GM18519 (cell line): ENCODE measurements at regions not wholly inside any gene's neighbourhood (a gene's known extent, or its start where the extent isn't known, plus 50 kb on each side); places are given as distances from the start of the nearest gene placed in this dataset.
"Not testable (repeated sequence)": the region's sequence is repeated elsewhere in the genome, so short reads cannot be mapped to it uniquely, and the experiment has no call there.

Experiments used
- ATAC-seq: cut with Tn5 transposase; IDR thresholded peaks from one replicate; pipeline ENCODE4 v1.9.1; 2021; ENCODE audit warnings: mild to moderate bottlenecking, moderate library complexity; ENCODE audit not compliant: unreplicated experiment, low FRiP score

DNA sequence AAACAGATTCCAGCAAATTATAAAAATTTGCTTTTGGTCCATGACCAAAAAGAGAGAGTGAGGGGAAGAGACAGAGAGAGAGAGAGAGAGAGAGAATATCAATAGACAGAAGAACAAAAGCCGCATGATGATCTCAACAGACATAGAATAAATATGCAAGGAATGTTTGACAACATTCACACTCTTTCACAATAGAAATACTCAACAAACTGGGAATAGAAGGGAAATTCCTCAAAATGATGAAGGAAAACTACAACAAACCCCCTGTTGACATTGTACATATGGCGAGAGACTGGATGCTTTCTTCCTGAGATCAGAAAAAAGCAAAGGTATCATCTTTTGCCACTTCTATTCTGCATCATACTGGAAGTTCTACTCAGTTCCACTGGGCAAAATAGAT, 309.7 kb downstream of the RAD51AP2 start:
- no peak for ATAC-seq

DNA sequence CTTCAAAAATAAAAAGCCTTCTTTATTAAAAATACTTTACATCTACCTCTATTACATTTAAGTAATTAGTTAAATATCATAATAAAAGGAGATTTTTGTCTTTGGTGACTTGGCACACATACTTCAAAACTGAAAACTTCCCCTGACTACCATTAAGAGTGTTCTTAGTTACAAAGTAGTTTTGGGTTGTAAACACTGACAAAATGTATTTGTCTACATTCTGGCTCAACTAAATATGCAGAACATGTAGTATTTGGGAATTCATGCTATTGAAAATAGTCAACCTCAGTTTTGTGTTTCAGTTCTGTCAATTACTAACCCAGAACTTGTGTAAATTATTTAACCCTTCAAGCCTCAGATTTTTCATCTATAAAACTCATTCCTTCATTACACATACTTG, 311.5 kb downstream of the RAD51AP2 start:
- no peak for ATAC-seq

DNA sequence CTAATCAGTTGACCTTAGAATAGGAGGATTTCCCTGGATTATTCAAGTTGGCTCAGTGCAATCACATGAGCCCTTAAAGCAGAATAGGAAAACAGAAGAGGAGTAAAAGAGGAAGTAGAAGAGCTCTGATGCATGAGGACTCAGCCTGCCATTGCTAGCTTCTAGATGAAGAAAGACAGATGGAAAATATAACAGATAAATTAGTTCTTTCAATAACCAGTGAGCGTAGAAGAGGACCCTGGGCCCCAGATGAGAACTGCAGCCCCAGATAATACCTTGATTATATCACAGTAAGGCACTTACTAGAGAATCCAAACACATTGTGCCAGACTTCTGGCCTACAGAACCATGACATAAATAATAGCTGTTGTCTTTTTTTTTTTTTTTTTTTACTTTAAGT, 314.0 kb downstream of the RAD51AP2 start:
- ATAC-seq: peak; percentile 32

DNA sequence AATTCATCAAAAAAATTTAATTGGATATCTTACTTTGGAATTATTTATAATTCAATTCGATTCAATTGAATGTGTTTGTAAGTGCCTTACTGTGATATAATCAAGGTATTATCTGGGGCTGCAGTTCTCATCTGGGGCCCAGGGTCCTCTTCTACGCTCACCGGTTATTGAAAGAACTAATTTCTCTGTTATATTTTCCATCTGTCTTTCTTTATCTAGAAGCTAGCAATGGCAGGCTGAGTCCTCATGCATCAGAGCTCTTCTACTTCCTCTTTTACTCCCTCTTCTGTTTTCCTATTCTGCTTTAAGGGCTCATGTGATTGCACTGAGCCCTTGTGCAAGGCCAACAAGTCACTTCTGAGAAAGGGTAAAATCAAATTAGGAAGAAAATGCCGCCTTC, 315.6 kb downstream of the RAD51AP2 start:
- ATAC-seq: peak; percentile 99

DNA sequence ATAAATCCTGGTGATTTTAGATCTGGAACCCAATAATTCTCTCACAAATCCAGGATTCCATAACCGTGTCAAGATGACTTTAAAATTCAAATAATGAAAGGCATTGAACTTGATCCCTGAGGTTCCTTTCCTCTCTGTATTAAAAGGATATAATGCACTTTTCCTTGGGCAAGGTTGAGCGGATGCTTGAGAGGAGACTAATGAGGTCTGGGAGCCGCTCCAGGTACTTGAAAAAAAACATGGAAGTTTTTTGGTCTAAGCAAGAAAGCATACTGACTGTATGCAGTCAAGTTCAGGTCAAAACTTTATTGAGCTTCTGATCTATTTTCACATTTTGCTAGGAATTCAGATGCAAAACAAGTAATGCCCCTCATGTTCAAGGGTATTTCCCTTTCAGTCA, 318.5 kb downstream of the RAD51AP2 start:
- no peak for ATAC-seq

DNA sequence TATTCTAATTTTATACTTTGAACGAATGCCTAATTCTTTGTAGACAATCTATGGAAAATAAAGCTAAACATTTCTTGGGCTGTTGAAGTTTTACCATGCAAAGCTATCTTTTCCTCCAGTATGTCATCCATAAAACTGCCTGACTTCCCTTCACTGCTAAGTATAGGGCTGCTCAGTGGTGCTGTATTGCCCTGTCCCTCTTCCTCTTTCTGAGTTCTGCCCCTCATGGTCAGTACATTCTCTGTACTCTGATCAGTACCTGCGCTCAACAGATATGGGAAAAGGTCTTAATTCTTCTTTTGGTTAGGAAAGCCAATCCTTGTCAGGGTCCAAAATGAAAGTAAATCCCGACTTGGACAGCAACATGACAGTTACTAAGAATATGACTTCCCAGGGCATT, 321.9 kb downstream of the RAD51AP2 start:
- ATAC-seq: no peak

DNA sequence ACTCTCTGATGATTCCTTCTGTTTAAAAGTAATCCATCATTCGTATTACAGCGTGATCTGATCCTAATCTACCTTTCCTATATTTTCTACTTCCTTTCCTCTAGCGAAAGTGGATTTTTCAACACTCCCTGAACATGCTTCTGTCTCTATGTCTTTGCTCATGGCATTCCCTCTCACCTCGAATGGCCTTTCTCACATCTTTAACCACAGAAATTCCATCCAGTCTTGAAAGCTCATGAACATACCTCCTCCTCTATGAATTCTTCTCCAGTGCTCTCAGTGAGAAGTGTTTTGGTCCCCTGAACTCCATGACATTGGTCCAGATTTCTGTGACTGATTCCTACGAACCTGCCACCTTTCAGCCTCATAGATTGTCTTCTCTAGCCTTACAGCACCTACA, 323.2 kb downstream of the RAD51AP2 start:
- no peak for ATAC-seq

DNA sequence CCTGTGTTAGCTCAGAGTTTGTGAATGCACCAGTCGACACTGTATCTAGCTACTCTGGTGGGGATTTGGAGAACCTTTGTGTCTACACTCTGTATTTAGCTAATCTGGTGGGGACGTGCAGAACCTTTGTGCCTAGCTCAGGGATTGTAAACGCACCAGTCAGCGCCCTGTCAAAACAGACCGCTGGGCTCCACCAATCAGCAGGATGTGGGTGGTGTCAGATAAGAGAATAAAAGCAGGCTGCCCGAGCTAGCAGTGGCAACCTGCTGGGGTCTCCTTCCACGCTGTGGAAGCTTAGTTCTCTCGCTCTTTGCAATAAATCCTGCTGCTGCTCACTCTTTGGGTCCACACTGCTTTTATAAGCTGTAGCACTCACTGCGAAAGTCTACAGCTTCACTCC, 324.2 kb downstream of the RAD51AP2 start:
- ATAC-seq: no peak

DNA sequence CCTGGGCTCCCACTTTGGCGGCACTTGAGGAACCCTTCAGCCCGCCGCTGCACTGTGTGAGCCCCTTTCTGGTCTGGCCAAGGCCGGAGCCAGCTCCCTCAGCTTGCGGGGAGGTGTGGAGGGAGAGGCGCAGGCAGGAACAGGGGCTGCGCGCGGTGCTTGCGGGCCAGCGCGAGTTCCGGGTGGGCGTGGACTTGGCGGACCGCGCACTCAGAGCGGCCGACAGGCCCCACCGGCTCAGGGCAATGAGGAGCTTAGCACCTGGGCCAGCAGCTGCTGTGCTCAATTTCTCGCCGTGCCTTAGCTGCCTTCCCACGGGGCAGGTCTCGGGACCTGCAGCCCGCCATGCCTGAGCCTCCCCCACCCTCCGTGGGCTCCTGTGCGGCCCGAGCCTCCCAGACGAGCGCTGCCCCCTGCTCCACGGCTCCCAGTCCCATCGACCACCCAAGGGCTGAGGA, 324.8 kb downstream of the RAD51AP2 start:
- ATAC-seq: not testable (repeated sequence)

DNA sequence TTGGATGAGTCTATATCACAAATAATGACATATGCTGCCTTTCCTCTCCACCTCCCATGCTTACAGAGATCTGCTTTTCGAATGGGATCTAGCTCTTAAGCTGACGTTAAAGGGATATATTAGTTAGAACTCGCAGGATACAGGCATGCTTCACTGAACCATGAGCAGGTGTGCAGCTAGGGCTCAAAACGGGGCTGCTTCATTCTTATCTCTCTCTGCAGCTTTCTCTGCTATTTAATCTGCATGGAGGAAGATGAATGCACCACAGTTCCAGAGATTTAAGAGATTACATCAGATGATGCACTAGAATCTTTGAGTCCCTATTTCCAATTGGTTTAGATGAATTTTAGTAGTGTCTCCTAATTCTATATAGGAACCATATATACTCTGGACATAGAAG, 327.0 kb downstream of the RAD51AP2 start:
- no peak for ATAC-seq

DNA sequence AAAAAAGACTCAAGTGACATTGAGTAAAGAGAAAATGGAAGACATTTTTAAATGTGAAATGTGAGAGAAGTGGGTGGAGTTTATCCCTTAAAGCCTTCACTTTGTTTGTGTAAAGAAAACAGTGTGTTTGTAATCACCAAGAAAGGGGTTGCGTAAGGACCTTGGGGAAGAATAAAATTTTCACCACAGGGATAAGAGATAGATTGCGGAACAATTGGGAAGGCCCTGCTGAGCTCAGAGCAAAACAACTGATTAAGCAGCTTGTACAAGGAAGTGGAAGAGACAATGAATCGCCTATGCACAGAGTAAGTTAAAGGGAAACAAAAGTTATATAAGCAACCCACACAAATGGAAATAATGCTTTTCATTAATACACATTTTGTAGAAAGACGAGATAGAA, 327.7 kb downstream of the RAD51AP2 start:
- ATAC-seq: no peak

DNA sequence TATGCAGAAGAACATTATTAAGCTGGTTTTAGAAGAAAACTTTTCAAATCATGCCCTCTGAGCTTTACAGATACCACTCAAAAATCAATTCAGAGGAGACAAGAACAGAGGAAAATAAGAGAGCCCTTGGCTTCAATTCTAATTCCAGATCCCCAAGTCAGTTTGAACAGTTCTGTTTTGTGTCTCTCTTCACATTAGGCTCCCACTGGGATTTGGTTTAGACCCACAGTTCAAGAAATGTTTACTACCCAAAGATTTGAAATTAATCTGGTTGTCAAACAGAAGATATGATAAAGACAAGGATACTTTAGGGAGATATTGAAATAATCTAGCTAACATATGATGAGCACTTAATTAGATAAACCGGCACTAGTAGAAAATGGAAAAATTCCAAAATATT, 329.5 kb downstream of the RAD51AP2 start:
- no peak for ATAC-seq

DNA sequence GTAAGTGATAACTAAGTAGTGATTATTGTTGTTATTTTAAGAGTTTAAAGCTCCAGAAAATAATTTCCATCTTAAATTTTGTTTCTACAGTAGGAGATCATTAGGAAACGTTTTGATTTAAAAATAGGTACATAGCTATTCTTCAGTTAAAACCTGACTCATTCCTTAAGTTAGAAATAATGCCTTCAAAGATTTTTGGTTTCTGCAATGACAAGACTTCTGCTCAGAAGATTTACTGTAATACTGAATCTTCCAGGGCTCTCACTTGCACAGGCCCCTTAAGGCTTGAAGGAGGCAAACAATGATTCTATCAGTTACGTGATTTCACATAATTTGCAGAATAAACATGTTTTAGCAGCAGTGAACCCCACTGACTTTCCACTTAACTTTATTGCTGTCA, 333.7 kb downstream of the RAD51AP2 start:
- ATAC-seq: no peak

DNA sequence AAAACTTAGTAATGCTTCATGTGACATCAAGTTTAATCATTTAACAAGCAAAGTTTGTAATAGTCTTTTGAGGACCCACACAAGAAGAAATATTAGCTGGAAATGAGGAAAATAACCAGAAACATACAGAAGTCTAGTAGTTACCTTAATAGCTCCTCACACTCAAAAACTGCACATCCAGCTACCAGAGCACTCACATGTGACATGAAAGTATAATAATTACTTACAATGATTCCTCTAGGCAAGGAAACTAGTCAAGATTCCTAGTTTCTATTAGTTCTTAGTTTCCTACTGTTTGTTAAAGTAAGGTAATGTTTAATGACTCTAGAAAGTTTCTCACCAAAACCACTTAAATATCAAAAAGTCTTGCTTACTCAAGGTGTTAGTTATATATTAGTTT, 335.8 kb downstream of the RAD51AP2 start:
- no peak for ATAC-seq

DNA sequence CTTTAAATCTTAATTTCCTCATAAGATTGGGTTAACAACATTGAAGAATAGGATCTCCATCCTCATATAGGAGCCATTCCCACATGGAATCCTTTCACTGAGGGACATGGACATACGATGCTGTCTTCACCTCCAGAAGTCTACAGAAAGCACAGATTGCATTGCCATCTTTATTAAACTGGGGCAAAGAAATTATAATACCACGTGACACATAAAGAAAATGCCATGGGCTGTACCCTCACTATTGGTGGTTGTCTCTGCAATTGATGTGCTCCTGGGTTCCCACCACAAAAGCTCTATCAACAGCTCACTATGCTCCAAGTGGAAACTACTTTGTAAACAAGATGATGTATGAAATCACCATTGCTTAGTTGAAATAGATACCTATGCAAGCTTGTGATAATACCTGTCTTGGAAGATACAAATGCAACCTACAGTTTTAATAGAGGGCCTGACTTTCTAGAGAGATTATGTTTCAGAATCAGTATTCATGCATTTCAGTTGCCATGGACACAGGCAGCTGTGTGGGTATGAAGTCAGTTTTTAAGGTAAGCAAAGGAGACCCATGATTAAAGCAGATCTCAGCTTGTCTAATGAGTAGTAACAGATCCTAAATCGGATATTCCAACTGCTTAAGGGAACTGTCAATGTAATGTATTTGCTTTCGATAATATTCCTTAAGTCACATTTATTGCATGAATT, 337.0 kb downstream of the RAD51AP2 start:
- ATAC-seq: no peak

DNA sequence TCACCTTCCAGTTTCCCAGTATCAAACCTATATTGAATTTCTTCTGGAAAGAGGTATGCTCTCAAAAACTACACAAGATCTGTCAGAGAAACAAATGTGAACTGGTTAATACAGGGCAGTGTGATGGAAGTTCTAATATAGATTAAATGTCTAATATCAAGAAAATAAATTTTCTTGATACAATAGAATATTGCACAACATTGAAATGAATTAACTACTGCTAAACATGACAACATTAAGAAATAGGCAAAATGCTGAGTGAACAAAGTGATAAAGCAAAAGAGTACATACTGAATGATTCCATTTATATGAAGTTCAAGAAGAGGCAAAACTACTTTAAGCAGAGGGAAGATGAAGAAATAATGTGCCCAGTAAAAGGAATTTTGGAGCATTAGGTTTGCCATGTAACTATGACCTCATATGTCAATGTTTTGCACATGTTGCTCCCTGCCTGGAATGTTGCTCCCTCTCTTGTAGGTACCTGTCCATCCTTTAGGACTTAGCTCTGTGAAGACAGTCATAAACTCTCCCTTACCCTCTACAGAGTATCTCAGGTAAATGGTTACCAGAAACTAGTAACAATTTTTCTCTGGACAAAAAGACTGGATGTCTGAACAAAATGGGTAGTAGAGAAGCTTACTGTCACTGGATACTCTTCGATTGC, 339.0 kb downstream of the RAD51AP2 start:
- ATAC-seq: no peak

DNA sequence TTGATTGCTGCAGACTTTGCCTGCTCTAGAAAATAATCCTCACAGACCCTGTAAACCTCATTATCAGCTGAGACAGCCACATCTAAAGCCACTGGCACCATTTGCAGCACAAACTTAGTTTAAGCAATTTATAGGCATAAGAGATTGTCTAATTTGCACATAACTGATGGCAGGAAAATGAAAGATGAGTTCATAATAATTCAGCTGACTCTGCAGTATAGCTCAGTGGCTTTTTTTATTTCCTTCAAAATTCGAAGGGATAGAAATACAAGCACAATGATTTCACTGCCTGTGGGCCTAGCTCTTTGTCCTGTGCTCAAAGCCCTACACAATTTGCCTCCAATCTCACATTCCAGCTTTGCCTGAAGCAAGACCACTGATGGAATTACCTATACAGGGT, 341.2 kb downstream of the RAD51AP2 start:
- no peak for ATAC-seq

DNA sequence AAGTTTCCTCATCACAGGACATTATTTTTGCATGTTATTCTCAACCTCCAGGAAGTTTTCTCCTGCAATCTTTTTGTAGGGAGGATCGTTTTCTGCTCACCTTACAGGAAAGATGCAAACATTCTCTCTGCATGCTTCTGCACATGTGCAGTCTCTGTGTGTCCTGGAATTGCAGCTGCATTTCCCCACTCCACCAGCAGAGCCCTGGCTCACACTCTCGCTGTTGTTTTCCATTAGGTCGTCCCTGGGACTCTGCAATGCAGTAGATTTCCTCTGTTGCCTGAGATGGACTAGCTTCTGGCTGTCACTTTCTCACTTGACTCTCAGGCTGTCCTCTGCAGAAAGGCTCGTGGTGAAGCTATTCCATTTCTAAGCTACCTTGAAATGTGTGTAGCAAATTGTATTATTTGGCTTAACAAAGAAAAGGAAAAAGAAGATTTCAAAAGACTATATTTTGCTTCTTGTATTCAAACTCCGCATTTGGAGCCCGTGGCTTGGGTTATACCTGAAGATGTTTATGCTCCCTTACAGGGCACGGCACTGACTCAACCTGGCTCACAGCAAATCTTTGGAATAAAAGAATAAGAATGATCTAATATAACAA, 346.7 kb downstream of the RAD51AP2 start:
- peak; percentile 94 for ATAC-seq

DNA sequence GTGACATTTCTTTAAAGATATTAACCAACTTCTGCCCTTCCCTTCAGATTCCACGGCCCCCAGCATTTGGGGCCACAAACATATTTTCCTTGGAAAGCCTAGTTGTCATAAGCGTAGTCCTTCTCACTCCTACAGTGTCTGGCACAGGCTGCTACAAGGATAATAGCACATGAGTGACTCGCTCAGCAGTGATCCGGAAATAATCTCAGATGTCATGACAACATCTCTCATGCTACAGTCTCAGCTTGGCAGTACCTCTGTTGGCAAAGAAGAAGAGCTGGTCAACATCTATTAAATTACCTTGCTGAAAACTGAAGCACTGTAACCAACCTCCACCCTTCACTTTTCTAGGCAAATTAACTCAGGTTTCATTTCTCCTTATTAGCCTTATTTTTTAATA, 351.7 kb downstream of the RAD51AP2 start:
- ATAC-seq: no peak

DNA sequence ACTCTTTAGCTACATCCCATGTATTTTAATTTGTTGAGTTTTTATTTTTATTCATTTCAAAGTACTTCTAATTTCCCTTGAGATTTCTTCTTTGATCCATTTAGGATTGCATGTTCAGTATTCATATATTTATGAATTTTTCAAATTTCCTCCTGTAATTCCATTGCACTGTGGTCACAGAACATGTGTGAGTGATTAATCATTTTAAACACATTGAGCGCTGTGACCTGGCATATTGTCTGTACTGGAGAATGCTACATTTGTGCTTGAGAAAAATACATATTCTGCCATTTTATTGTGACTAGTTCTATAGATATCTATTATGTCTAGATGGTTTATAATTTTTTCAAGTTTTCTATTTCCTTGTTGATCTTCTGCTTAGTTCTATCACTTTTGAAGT, 353.7 kb downstream of the RAD51AP2 start:
- ATAC-seq: no peak

DNA sequence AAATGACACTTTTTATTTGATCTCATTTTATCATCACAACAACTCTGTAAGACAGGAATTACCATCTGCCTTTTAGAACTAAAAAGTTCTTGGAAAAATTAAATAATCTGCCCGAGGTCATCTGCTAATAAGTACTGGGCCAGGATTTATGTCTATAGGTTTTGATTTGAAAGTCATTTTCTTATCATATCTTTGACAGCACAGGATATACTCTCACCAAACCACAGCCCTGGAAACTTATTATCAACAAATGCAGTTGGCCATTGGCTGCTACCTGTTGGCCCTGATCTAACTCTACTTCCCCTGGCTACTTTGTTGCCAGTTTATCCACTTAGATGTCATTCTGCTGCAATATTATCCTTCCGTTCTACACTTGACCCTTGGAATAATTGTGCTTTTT, 354.6 kb downstream of the RAD51AP2 start:
- no peak for ATAC-seq

DNA sequence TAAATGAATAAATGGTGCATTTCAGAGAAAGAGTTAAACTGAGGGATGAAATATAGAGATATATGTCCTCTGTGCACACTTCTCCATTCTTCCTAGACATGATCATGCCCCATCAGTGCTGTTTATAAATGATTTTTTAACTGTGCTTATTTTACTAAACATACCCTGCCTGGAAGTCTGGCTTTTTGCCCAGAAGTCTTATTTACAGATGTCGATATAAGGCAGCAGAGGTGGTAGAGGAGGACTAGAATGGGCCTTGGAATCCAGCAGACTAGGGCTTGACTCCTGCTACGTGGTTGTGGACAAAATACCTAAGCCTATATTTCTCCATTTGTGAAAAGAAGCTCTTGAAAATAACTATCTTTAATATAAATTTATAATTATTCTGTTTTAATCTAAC, 355.5 kb downstream of the RAD51AP2 start:
- no peak for ATAC-seq
